A549 (cell line): ENCODE measurements at regions not wholly inside any gene's neighbourhood (a gene's known extent, or its start where the extent isn't known, plus 50 kb on each side); places are given as distances from the start of the nearest gene placed in this dataset.
"Not testable (repeated sequence)": the region's sequence is repeated elsewhere in the genome, so short reads cannot be mapped to it uniquely, and the experiment has no call there.

Source experiments
- ATAC-seq, 2 experiments: fragments of 200-7000 bp in 1 of 2; fragments of >200 bp in 1 of 2; cut with Nextera tagmentation in 1 of 2; cut with Tn5 transposase in 1 of 2; 3 replicates each; pipeline versions ENCODE4 v1.8.0 to v1.9.1; 2018 to 2020; ENCODE audit warnings: mild to moderate bottlenecking in 1 of 2, moderate library complexity in 1 of 2
- CTCF ChIA-PET: fragments of 300-600 bp; sonication (Branson Sonifier 250); formaldehyde crosslinking; extraction: SDS; loops from one replicate; lab custom pipeline; 2021; ENCODE audit warnings: antibody characterized with exemption, inconsistent platforms; lab: Yijun Ruan, JAX
- POLR2A ChIA-PET: fragments of 350-600 bp; formaldehyde crosslinking; extraction: SDS; loops from one replicate; lab custom pipeline; 2021; ENCODE audit warnings: antibody characterized with exemption, inconsistent platforms; lab: Yijun Ruan, JAX
- DNase-seq, 2 experiments: peaks; one replicate each; pipeline versions ENCODE4 v3.0.0 to v3.0.0-alpha.2; 2011 to 2016; ENCODE audit warnings: low read depth in 1 of 2, low spot score in 1 of 2
- FAIRE-seq: peaks from 2 replicates; lab custom pipeline; 2011; peaks lifted over from hg19 to GRCh38; lab: Jason Lieb, UNC
- H3K27ac ChIP-seq, 2 experiments: fragments of >200 bp; sonication (Bioruptor Twin); formaldehyde crosslinking; 3 replicates each; pipeline ENCODE4 v1.5.1; 2016 to 2017
- H3K4me1 ChIP-seq: fragments of >200 bp; sonication (Bioruptor Twin); formaldehyde crosslinking; 3 replicates; pipeline ENCODE4 v1.6.1; 2016
- H3K4me2 ChIP-seq: fragments of >200 bp; sonication (Bioruptor Twin); formaldehyde crosslinking; 3 replicates; pipeline ENCODE4 v1.6.1; 2016
- H3K4me3 ChIP-seq: fragments of >200 bp; sonication (Bioruptor Twin); formaldehyde crosslinking; 3 replicates; pipeline ENCODE4 v1.5.1; 2016
- H3K9me3 ChIP-seq: fragments of >200 bp; sonication (Bioruptor Twin); formaldehyde crosslinking; 3 replicates; pipeline ENCODE4 v1.6.1; 2016
- ATOH8 ChIP-seq: fragments of 250-450 bp; sonication (Bioruptor Pico); IDR thresholded peaks from 2 replicates; pipeline ENCODE4 v1.5.0; 2020; ENCODE audit warnings: low read depth, mild to moderate bottlenecking, moderate library complexity
- CBX2 ChIP-seq: fragments of 200-600 bp; sonication (generic); IDR thresholded peaks from 2 replicates; pipeline ENCODE4 v1.6.1; 2016; ENCODE audit warnings: low read depth, mild to moderate bottlenecking, borderline replicate concordance
- CBX8 ChIP-seq: fragments of 200-600 bp; sonication (generic); IDR thresholded peaks from 2 replicates; pipeline ENCODE4 v1.6.1; 2016
- CEBPB ChIP-seq, 2 experiments: fragments of >200 bp in 1 of 2; sonication (Bioruptor Twin) in 1 of 2; formaldehyde crosslinking in 1 of 2; IDR thresholded peaks; 2 replicates each; pipeline ENCODE4 v1.6.1; 2012 to 2016
- EHF ChIP-seq: fragments of 250-450 bp; sonication (Bioruptor Pico); IDR thresholded peaks from 2 replicates; pipeline ENCODE4 v1.5.0; 2020; ENCODE audit warnings: mild to moderate bottlenecking
- EP300 ChIP-seq, 2 experiments: fragments of >200 bp; sonication (Bioruptor Twin); formaldehyde crosslinking; IDR thresholded peaks; 2 replicates in 1 of 2; 3 replicates in 1 of 2; pipeline ENCODE4 v1.6.1; 2016 to 2017
- GATA3 ChIP-seq: IDR thresholded peaks from 2 replicates; pipeline ENCODE4 v1.6.1; 2012; ENCODE audit warnings: borderline replicate concordance
- HES2 ChIP-seq: fragments of >200 bp; sonication (Bioruptor Twin); formaldehyde crosslinking; IDR thresholded peaks from 2 replicates; pipeline ENCODE4 v1.6.1; 2016
- HOXB5 ChIP-seq: fragments of 250-450 bp; sonication (Bioruptor Pico); IDR thresholded peaks from 2 replicates; pipeline ENCODE4 v1.5.0; 2020; ENCODE audit warnings: mild to moderate bottlenecking, moderate library complexity
- JUN ChIP-seq, 2 experiments: fragments of >200 bp; sonication (Bioruptor Twin); formaldehyde crosslinking; IDR thresholded peaks; 2 replicates in 1 of 2; 3 replicates in 1 of 2; pipeline ENCODE4 v1.6.1; 2016 to 2017
- MAFK ChIP-seq: fragments of 450-650 bp; IDR thresholded peaks from 2 replicates; pipeline ENCODE4 v1.6.1; 2014; ENCODE audit not compliant: partially characterized antibody
- MAZ ChIP-seq: fragments of 150-350 bp; IDR thresholded peaks from 2 replicates; pipeline ENCODE4 v1.6.1; 2014; ENCODE audit warnings: antibody characterized with exemption, low read depth, low read length, borderline replicate concordance
- PBX3 ChIP-seq: IDR thresholded peaks from 2 replicates; pipeline ENCODE4 v1.6.1; 2012
- PHF8 ChIP-seq: fragments of 200-600 bp; sonication (generic); IDR thresholded peaks from 2 replicates; pipeline ENCODE4 v1.6.1; 2016; ENCODE audit warnings: low read depth, mild to moderate bottlenecking, antibody characterized with exemption, moderate library complexity, borderline replicate concordance
- RAD21 ChIP-seq, 2 experiments: fragments of >200 bp in 1 of 2; sonication (Bioruptor Twin) in 1 of 2; formaldehyde crosslinking in 1 of 2; IDR thresholded peaks in 1 of 2; conservative IDR thresholded peaks in 1 of 2; 2 replicates in 1 of 2; 3 replicates in 1 of 2; pipeline ENCODE4 v1.6.1; 2012 to 2018; ENCODE audit warnings: inconsistent platforms in 1 of 2
- RARB ChIP-seq: fragments of 250-450 bp; sonication (Bioruptor Pico); IDR thresholded peaks from 2 replicates; pipeline ENCODE4 v1.8.0; 2021; ENCODE audit warnings: mild to moderate bottlenecking, moderate library complexity
- RCOR1 ChIP-seq: fragments of 150-350 bp; IDR thresholded peaks from 2 replicates; pipeline ENCODE4 v1.6.1; 2014; ENCODE audit warnings: antibody characterized with exemption, low read length, low read depth
- RNF2 ChIP-seq: fragments of 200-600 bp; sonication (generic); IDR thresholded peaks from 2 replicates; pipeline ENCODE4 v1.6.1; 2016; ENCODE audit warnings: low read depth, mild to moderate bottlenecking, antibody characterized with exemption, moderate library complexity, borderline replicate concordance
- SREBF2 ChIP-seq: fragments of 450-650 bp; IDR thresholded peaks from 2 replicates; pipeline ENCODE4 v1.6.1; 2014; ENCODE audit warnings: mild to moderate bottlenecking, moderate library complexity
- TFCP2L1 ChIP-seq: fragments of 250-450 bp; sonication (Bioruptor Pico); IDR thresholded peaks from 2 replicates; pipeline ENCODE4 v1.5.0; 2021; ENCODE audit warnings: mild to moderate bottlenecking
- USF2 ChIP-seq: fragments of 450-650 bp; IDR thresholded peaks from 2 replicates; pipeline ENCODE4 v1.6.1; 2014; ENCODE audit warnings: antibody characterized with exemption
- ZSCAN20 ChIP-seq: fragments of 250-450 bp; sonication (Bioruptor Pico); IDR thresholded peaks from 2 replicates; pipeline ENCODE4 v1.8.0; 2022; ENCODE audit warnings: mild to moderate bottlenecking, moderate library complexity
- WGBS: methylation state at CpG from one replicate; pipeline ENCODE4 v1.1.6; 2017; ENCODE audit errors: missing lambda C conversion rate; 5-methylcytosine and 5-hydroxymethylcytosine counted together
- TF ChIP-seq, protein P1 (sequence below): IDR thresholded peaks from 2 replicates; pipeline ENCODE4 v1.6.1; 2012
- TF ChIP-seq, protein P2 (sequence below): fragments of 150-350 bp; IDR thresholded peaks from 2 replicates; pipeline ENCODE4 v1.6.1; 2014; ENCODE audit warnings: low read depth, mild to moderate bottlenecking, low read length

DNA sequence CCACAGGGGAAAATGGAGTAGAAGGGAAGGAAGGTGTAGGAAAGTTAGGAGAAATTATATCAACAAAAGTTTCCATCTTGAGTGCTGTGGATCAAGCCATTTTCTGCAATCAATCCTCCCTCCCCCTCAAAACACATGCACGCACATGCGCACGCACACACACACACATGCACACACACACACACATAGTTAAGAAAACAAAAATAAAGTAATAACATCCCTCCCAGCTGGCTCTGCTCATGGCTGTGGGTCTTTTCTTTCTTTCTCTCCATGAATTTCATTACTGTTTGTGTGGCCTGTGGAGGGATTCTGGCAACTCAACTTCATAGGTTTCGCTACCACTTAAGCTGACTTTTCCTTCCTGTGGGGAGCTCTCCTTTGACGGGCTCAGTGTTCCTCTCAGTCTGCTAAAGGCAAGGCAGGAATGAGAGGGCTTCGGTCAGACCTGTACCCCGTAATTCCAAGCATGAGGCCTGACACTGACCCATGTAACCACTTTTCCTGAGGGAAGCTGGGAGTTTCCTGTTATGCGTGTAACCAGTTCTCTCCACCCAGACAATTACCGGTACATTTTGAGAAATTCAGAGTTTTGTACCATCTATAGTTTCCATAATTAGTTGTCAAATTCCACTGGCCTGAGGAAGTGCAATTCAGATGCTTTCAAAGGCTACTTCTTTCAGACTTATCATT is 79.8 kb downstream of the ZNF92 start:
- DNase-seq, result no peak
- FAIRE-seq, result no peak
- 56% methylated on average over 9 of the region's 9 CpGs for WGBS
- Histone ChIP-seq H3K4me3 (no peak overlapping the region), H3K27ac (no peak overlapping the region), H3K4me2 (no peak overlapping the region), H3K9me3 (no peaks in the 10 kb centered on the region), H3K4me1 (no peaks in the 10 kb centered on the region)
- TF ChIP-seq PHF8 (no peak), CBX8 (no peak), GATA3 (no peak), JUN (IDR thresholded peaks at IDR 0.05) (no peak), MAZ (no peak), EHF (CRISPR knock-in tag) (no peak), CEBPB (IDR thresholded peaks at IDR 0.05) (no peak), RARB (CRISPR knock-in tag) (no peak), TFCP2L1 (no peak), CBX2 (no peak), PBX3 (no peak), EP300 (IDR thresholded peaks at IDR 0.05) (no peak), MAFK (no peak), HOXB5 (no peak)
- TF ChIP-seq, protein P1, sequence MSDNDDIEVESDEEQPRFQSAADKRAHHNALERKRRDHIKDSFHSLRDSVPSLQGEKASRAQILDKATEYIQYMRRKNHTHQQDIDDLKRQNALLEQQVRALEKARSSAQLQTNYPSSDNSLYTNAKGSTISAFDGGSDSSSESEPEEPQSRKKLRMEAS, result no peak
- ChIA-PET POLR2A (no interaction called here), CTCF (no interaction called here)
- ATAC-seq, result no peak

DNA sequence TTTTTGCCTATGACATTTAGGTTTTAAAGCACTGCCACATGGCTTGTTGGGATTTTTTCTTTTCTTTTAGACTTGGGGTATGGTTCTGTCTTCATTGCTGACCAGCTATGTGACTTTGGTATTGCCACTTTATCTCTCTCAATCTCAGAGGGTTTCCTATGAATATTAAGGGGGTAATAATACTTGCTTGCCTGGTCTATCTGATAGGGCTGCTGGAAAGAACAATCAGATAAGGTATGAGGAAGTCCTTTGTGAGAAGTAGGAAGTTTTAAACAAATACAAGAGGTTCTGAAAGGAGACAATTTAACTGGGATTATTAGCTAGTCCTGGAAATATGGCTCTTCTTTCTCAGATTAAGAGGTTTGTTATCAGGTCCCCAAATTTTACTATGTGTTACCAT is 80.8 kb downstream of the ZNF92 start:
- no peak overlapping the region for H3K4me2 ChIP-seq
- no peak for ATAC-seq
- H3K4me3 ChIP-seq, result no peak overlapping the region
- no peaks in the 10 kb centered on the region for H3K4me1 ChIP-seq
- H3K27ac ChIP-seq, result no peak overlapping the region
- no peaks in the 10 kb centered on the region for H3K9me3 ChIP-seq
- POLR2A ChIA-PET, result no interaction called here
- no peak for DNase-seq
- FAIRE-seq, result no peak
- CTCF ChIA-PET, result interaction anchor here (0.6 kb wide), 1 partner anchor 649 kb away, joined by 3 read pairs; no protein-coding TSS in a partner anchor
- TF ChIP-seq HES2 (no peak), ATOH8 (CRISPR knock-in tag) (no peak), RCOR1 (no peak), CEBPB (IDR thresholded peaks at IDR 0.05) (no peak), RARB (CRISPR knock-in tag) (no peak), HOXB5 (no peak), RNF2 (no peak), USF2 (no peak), SREBF2 (no peak), RAD21 (conservative IDR thresholded peaks at IDR 0.05 in 1 of 2, IDR thresholded peaks at IDR 0.05 in 1 of 2) (no peak), JUN (IDR thresholded peaks at IDR 0.05) (no peak), ZSCAN20 (no peak), MAZ (no peak)
- TF ChIP-seq, protein P2, sequence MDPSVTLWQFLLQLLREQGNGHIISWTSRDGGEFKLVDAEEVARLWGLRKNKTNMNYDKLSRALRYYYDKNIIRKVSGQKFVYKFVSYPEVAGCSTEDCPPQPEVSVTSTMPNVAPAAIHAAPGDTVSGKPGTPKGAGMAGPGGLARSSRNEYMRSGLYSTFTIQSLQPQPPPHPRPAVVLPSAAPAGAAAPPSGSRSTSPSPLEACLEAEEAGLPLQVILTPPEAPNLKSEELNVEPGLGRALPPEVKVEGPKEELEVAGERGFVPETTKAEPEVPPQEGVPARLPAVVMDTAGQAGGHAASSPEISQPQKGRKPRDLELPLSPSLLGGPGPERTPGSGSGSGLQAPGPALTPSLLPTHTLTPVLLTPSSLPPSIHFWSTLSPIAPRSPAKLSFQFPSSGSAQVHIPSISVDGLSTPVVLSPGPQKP, result no peak

- CTCF ChIA-PET, POLR2A ChIA-PET, ATAC-seq, DNase-seq, H3K4me2 ChIP-seq, FAIRE-seq, H3K4me3 ChIP-seq, H3K4me1 ChIP-seq, H3K27ac ChIP-seq, H3K9me3 ChIP-seq: not testable (repeated sequence)
- 1% methylated on average over 4 of the region's 4 CpGs for WGBS
Measured at GRCh38 chr7:65455050-65455449, 81.4 kb downstream of the ZNF92 start.
